Hepatocyte (in vitro differentiated cells): ENCODE measurements at regions not wholly inside any gene's neighbourhood (a gene's known extent, or its start where the extent isn't known, plus 50 kb on each side); places are given as distances from the start of the nearest gene placed in this dataset.
A peak's percentile ranks its signal among the peaks of the same experiment; 100 is the strongest.

Source experiments
- DNase-seq: peaks from one replicate; pipeline ENCODE4 v3.0.0-alpha.2; 2016; ENCODE audit warnings: low spot score
- H2AFZ ChIP-seq: fragments of 200-600 bp; sonication (generic); 2 replicates; pipeline ENCODE4 v1.6.0; 2016; ENCODE audit warnings: antibody characterized with exemption, mild to moderate bottlenecking
- H3K27ac ChIP-seq: fragments of 200-600 bp; sonication (generic); 2 replicates; pipeline ENCODE4 v1.5.1; 2016; ENCODE audit warnings: mild to moderate bottlenecking
- H3K27me3 ChIP-seq: fragments of 200-600 bp; sonication (generic); 2 replicates; pipeline ENCODE4 v1.6.1; 2016
- H3K36me3 ChIP-seq: fragments of 200-600 bp; sonication (generic); replicated peaks from 2 replicates; pipeline ENCODE4 v1.5.1; 2016; ENCODE audit warnings: low read depth; ENCODE audit not compliant: insufficient read depth
- H3K4me1 ChIP-seq: fragments of 200-600 bp; sonication (generic); 2 replicates; pipeline ENCODE4 v1.5.1; 2016; ENCODE audit warnings: mild to moderate bottlenecking, moderate library complexity; ENCODE audit not compliant: insufficient read depth
- H3K4me2 ChIP-seq: fragments of 200-600 bp; sonication (generic); 2 replicates; pipeline ENCODE4 v1.6.0; 2016
- H3K4me3 ChIP-seq: fragments of 200-600 bp; sonication (generic); 2 replicates; pipeline ENCODE4 v1.5.1; 2016; ENCODE audit warnings: mild to moderate bottlenecking
- H3K79me2 ChIP-seq: fragments of 200-600 bp; sonication (generic); 2 replicates; pipeline ENCODE4 v1.6.0; 2017; ENCODE audit warnings: mild to moderate bottlenecking
- H3K9me2 ChIP-seq: fragments of 200-600 bp; sonication (generic); replicated peaks from 2 replicates; pipeline ENCODE4 v1.6.0; 2017; ENCODE audit warnings: mild to moderate bottlenecking; ENCODE audit not compliant: insufficient read depth
- H3K9me3 ChIP-seq: fragments of 200-600 bp; sonication (generic); 2 replicates; pipeline ENCODE4 v1.5.1; 2016; ENCODE audit warnings: low read depth, mild to moderate bottlenecking
- H4K20me1 ChIP-seq: fragments of 200-600 bp; sonication (generic); 2 replicates; pipeline ENCODE4 v1.6.0; 2016; ENCODE audit warnings: mild to moderate bottlenecking; ENCODE audit not compliant: insufficient read depth, poor library complexity, severe bottlenecking
- EZH2 ChIP-seq: fragments of 200-600 bp; sonication (generic); IDR thresholded peaks from 2 replicates; pipeline ENCODE4 v1.6.1; 2016; ENCODE audit warnings: antibody characterized with exemption, mild to moderate bottlenecking, borderline replicate concordance
- EZH2phosphoT487 ChIP-seq: fragments of 200-600 bp; sonication (generic); IDR thresholded peaks from one replicate; pipeline ENCODE4 v1.6.1; 2018; ENCODE audit warnings: antibody characterized with exemption, mild to moderate bottlenecking, low read depth, moderate library complexity; ENCODE audit not compliant: unreplicated experiment, severe bottlenecking
- WGBS: methylation state at CpG from one replicate; pipeline ENCODE4 v1.1.6; 2016; ENCODE audit warnings: low lambda C conversion rate; ENCODE audit errors: missing lambda C conversion rate; 5-methylcytosine and 5-hydroxymethylcytosine counted together
- TF ChIP-seq, protein P1 (sequence below): fragments of 200-600 bp; sonication (generic); IDR thresholded peaks from 2 replicates; pipeline ENCODE4 v1.5.1; 2016; ENCODE audit warnings: antibody characterized with exemption, mild to moderate bottlenecking; ENCODE audit not compliant: poor library complexity

GRCh38 chr20:52896348-52896747 lies 75.8 kb upstream of the TSHZ2 start:
- H3K36me3 ChIP-seq = no peaks in the 10 kb centered on the region
- no peaks in the 10 kb centered on the region for H3K27me3 ChIP-seq
- DNase-seq = no peak
- no peaks in the 10 kb centered on the region for H3K4me1 ChIP-seq
- no peaks in the 10 kb centered on the region for H3K9me2 ChIP-seq
- no peak overlapping the region for H3K4me3 ChIP-seq
- 61% methylated on average over 3 of the region's 3 CpGs for WGBS
- H2AFZ ChIP-seq = no peak overlapping the region
- H3K9me3 ChIP-seq = no peaks in the 10 kb centered on the region
- no peak for TF ChIP-seq EZH2
- no peak for TF ChIP-seq EZH2phosphoT487
- TF ChIP-seq, protein P1, sequence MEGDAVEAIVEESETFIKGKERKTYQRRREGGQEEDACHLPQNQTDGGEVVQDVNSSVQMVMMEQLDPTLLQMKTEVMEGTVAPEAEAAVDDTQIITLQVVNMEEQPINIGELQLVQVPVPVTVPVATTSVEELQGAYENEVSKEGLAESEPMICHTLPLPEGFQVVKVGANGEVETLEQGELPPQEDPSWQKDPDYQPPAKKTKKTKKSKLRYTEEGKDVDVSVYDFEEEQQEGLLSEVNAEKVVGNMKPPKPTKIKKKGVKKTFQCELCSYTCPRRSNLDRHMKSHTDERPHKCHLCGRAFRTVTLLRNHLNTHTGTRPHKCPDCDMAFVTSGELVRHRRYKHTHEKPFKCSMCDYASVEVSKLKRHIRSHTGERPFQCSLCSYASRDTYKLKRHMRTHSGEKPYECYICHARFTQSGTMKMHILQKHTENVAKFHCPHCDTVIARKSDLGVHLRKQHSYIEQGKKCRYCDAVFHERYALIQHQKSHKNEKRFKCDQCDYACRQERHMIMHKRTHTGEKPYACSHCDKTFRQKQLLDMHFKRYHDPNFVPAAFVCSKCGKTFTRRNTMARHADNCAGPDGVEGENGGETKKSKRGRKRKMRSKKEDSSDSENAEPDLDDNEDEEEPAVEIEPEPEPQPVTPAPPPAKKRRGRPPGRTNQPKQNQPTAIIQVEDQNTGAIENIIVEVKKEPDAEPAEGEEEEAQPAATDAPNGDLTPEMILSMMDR = no peak
- H4K20me1 ChIP-seq = no peaks in the 10 kb centered on the region
- H3K4me2 ChIP-seq = no peak overlapping the region
- no peaks in the 10 kb centered on the region for H3K79me2 ChIP-seq
- peak overlapping the region; percentile 16 for H3K27ac ChIP-seq

DNA sequence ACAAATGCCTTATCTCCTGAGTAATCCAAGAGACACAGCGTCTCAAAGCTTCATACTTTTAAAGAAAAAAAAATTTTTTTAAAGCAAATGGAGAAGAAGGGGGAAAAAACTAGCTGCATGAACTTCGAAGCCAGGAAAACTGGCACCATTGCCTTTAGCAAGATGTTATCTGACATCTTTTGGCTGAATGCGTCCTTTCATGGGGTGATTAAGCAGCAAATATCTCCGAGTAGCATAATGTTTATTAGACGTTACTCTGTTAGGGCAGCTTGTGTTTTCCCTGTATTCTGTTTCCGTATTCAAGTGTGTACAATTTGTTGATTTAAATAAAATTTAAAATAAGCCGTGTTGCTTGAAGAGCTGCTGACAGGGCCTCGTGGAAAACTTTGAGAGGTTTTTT lies 76.5 kb upstream of the TSHZ2 start:
- Histone ChIP-seq H3K4me2 (peak overlapping the region; percentile 60), H3K9me2 (no peaks in the 10 kb centered on the region), H3K27ac (peak overlapping the region; percentile 9), H4K20me1 (no peaks in the 10 kb centered on the region), H3K27me3 (no peaks in the 10 kb centered on the region), H2AFZ (no peak overlapping the region), H3K36me3 (no peaks in the 10 kb centered on the region), H3K4me1 (no peaks in the 10 kb centered on the region), H3K4me3 (no peak overlapping the region), H3K79me2 (no peaks in the 10 kb centered on the region), H3K9me3 (no peaks in the 10 kb centered on the region)
- no peak for DNase-seq
- TF ChIP-seq EZH2 (no peak), EZH2phosphoT487 (no peak)
- TF ChIP-seq, protein P1 = no peak
- 39% methylated on average over 8 of the region's 8 CpGs for WGBS

- no peak for TF ChIP-seq EZH2
- no peak for TF ChIP-seq EZH2phosphoT487
- TF ChIP-seq, protein P1 = no peak
- Histone ChIP-seq H3K9me3 (no peaks in the 10 kb centered on the region), H3K36me3 (no peaks in the 10 kb centered on the region), H3K4me1 (no peaks in the 10 kb centered on the region), H3K27ac (peak overlapping the region; percentile 9), H3K79me2 (no peaks in the 10 kb centered on the region), H4K20me1 (no peaks in the 10 kb centered on the region), H3K9me2 (no peaks in the 10 kb centered on the region), H2AFZ (no peak overlapping the region), H3K27me3 (no peaks in the 10 kb centered on the region), H3K4me3 (no peak overlapping the region), H3K4me2 (peak overlapping the region; percentile 60)
- no peak for DNase-seq
- WGBS = 54% methylated on average over 7 of the region's 7 CpGs
Observed at GRCh38 chr20:52895235-52895634, 76.9 kb upstream of the TSHZ2 start.

GRCh38 chr20:52893498-52893897 lies 78.7 kb upstream of the TSHZ2 start:
- TF ChIP-seq EZH2phosphoT487 = no peak
- TF ChIP-seq, protein P1 = no peak
- H3K9me2 ChIP-seq = no peaks in the 10 kb centered on the region
- no peaks in the 10 kb centered on the region for H3K4me1 ChIP-seq
- H4K20me1 ChIP-seq = no peaks in the 10 kb centered on the region
- no peak overlapping the region for H3K4me2 ChIP-seq
- no peaks in the 10 kb centered on the region for H3K9me3 ChIP-seq
- H3K27ac ChIP-seq = no peak overlapping the region
- no peaks in the 10 kb centered on the region for H3K36me3 ChIP-seq
- no peak for DNase-seq
- H3K79me2 ChIP-seq = no peaks in the 10 kb centered on the region
- no peak overlapping the region for H3K4me3 ChIP-seq
- WGBS = 93% methylated on average over 4 of the region's 4 CpGs
- no peaks in the 10 kb centered on the region for H3K27me3 ChIP-seq
- no peak overlapping the region for H2AFZ ChIP-seq
